Middle frontal gyrus (tissue), 1 donor: ENCODE measurements at regions not wholly inside any gene's neighbourhood (a gene's known extent, or its start where the extent isn't known, plus 50 kb on each side); places are given as distances from the start of the nearest gene placed in this dataset.
A peak's percentile ranks its signal among the peaks of the same experiment; 100 is the strongest.

Experiments used
- DNase-seq: peaks from one replicate; pipeline ENCODE4 v3.0.0-alpha.2; 2015; ENCODE audit warnings: low spot score; ENCODE audit errors: extremely low spot score

DNA sequence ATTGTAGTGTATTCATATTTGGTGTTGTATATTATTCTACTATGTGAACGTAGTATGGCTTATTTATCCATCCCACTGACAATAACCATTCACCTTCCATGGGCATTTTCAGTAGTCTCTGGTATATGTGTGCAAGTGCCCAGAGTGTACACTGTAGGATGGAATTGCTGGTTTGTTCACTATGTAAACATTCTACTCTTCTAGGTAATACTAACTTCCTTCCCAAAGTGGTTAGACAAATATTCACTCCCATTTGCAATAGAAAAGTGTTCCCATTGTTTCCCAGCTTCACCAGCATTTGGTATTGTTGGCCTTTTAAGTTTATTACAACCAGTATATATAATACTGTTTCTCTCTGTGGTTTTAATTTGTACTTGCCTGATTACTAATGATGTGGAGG lies 153.7 kb downstream of the C7orf25 start:
- no peak for DNase-seq

DNA sequence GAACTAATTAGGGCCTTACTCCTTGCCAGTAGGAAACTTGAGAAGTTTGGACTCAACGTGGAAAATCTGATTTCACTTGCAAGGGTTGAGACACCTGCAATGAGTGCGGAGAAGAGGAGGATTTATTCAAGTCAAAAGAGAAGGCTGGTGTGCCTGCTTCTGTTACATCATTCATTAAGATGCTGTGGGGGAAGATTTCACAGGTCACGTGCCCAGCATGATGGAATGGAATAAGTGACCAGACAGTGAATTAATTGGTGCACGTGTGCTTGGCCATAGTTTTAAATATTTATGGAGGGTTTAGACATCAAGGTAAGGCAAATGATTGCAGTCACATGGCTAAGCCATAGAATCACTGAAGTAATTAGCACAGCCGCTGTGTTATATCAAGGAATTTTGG lies 155.0 kb downstream of the C7orf25 start:
- no peak for DNase-seq

DNA sequence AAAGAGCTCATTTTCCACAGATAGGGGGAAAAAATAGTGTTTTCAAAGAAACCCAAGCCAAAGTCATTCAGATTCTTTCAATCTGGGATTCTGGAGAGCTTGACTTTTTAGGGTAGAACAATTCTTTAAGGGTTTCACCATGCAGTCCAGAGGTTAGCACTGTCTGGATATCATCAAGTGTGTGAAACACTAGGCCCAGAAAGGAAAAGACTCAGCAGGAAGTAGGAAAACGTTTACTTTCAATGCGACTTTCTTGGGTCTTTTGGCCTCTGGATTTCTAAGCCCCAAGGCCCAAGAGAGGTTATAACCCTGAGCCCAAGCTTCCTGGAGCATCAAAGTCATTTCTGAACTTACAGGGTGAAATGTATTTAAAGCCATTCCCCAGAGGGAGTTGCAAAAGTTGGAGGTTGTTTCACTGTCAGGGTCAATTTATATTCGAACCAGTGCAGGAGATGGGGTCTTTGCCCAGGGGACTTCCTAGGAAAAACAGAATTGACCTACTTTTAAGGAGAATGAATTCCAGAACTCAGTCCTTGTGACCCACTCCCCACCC lies 158.0 kb downstream of the C7orf25 start:
- no peak for DNase-seq

DNA sequence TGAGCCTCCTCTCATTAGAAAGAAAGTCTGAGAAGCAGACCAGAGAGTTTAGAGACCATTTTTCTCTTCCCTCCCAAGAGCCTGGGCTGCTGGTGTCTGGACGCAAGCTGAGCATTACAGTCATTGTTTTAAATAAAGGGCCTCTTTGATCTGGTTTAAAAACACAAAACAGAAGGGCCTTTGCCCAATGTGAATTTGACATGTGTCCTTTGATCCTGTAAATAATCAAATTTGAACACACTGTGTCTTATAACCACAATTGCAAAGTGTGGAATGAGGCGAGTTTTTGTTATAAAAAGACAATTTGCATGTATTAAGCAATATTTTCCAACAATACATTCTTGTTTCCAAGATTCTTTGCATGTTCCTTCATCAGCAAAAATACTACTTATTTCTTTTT lies 158.5 kb downstream of the C7orf25 start:
- no peak for DNase-seq

DNA sequence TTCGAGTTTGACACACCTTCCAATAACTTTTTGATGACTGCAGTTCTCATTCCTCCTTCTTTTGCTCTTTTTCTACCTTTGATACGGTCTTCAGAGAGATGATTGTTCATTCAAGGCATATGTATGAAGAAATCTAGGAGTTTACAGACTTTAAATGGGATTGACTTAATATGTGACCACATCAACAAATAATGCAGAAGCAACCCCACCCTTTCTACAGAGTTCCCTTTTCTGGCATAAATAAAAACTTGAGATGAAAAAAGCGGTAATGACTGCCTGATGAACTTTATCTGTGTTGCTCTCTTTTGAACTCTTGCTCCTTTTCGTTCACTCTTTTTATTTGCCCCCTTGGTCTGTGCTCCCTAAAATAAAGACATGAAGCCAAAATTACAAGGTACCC lies 161.7 kb downstream of the C7orf25 start:
- DNase-seq: no peak

DNA sequence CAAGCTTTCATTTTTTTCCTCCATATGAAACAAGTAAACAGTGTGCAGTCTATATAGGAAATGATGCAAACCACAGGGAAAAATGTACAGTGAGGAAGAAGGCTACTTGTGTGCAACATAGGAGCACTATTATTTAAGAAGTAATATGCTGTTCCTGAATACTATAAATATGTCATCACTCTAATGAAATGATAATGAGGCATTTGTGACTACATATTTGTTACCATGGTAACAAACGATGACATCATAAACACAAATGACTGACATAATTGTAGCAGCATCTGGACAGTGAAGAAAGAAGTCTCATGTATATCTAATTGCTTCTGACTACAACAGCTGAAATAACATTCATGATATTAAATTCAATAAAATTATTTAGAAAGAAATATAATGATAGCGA lies 164.8 kb downstream of the C7orf25 start:
- DNase-seq: no peak

DNA sequence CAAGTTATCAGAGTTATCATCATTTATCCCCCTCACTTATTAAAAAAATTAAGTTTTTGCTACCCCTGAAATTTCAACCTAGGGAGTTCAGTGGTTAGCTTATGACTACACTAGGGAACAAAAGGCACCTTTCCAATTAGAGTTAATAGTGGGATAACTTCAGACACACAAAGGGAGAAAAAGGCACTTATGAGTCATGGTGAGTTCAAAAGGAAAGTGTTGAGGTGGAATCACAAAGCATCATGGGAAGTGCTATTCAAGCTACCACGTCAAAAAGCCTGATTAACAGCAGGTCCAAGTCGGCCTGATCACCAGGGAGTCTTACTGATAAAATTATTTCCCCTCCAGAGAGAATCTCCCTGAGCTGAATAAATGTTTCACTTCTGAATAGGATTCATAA lies 165.7 kb downstream of the C7orf25 start:
- no peak for DNase-seq

DNA sequence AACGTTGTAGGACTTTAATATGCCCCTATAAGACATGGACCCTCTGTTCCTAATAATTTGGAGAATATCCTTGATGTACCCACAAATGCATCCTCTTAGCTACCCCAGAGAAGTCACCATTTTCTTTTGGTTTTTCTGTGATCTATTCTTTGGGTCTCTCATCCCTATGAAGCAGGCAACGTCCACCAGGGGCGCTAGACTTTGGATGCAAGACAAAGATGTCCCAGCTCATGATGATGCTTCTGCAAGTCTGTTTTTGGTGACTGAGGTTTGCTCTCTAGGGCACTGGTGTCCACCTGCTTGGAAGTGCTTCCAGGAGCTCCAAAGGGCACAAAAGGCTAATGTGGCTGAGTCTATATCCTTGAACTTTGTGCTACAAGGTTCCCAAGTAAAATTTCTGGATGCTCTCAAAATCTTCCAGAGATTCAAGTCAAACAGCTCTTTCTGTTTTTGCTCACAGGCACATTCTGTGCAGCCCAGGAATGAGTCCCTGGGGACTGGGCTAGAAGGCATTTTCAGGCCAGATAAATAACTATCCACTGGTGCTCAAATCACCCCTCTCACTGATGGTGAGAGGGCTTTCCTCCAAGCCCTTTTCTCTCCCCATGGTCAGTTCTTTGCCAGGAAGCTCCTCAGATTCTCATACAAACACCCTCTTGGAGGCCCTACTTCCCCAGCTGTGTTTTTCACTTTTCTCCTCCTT lies 166.4 kb downstream of the C7orf25 start:
- no peak for DNase-seq

DNA sequence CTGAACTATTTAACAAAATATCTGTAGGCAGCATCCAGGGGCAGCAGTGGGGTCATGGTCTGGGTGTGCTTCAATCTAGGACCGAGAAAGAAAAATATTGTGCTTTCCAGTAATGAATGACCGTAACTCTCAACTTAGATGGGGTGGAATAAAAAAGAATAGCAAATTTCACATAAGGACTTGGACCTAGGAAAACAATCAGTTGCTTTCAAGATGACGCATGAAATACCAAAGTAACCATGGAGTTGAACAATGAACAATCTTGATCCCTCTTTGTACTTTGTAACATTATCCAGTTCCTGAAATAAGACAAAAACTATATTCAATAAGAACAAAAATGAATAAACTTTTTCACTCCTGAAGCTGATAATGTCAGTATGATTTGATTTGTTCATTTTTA lies 167.1 kb downstream of the C7orf25 start:
- no peak for DNase-seq

DNA sequence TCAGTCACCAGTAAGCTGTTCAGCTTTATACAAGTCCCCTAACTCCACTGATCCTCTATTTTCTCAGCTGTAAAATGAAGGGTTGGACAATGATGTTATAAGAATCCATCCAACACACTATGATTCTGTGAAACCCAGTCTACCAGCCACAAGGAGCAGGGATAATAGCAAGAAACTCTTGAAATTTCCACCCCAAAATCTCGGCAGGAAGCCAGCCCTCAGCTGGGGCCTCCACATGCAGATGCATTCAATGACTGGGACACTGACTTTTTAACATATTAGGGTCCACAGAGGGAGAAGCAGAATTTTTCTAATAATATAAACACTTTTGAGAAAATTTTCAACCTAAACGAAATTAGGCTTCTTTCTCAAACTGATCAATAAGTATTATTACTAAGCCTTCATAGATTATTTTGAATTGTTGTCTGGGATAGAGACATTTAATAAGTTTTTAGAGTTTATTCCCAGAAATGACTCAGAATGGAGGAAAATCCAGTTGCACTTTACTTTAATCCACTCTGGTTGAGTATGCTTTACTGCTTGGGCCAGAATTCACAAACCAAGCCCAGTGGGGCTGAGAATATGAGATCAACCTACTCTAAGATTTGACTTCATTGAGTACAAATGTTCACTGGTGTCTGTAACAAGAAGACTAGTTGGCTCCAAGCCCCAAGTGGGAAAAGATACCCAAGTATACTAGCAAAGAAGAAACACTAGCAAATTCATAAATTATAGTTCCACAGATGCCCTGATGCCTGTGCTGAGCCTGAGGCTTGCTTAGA lies 168.6 kb downstream of the C7orf25 start:
- no peak for DNase-seq

DNA sequence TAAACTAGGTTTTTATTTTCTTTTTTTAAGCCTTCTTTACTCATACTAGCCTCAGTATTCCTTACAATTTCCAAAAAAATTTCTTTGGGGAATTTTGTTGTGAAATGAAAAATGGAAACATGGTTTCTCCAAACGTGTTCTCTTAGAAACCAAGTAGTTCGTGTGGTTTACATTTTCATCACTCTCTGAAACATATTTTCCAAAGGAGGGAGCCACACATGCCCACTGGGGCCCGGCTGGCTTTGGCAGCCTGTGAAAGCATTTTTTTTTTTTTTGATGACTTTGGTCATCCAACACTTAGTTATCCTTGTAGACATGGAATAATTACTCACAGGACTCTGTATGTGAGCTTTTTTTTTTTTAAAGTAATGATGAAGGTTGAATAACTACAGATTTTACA lies 169.6 kb downstream of the C7orf25 start:
- DNase-seq: no peak

DNA sequence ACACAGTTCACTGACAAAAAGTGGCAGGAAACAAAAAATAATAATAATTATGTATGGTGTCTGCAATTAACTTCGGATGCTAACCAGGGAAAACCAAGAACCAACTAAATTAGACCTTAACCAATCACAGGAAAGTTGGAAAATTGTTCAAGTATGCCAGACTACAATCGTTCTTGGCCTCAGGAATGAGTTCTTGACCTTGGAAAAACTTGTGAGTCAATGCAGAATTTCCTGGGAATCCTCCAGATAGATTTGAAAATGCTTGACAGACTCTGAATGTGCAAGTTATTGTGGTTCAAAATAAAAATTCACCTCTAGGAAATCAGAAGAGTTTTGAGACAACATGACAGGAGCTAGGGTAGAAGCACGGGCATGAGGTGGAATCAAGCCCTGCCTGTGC lies 171.5 kb downstream of the C7orf25 start:
- DNase-seq: no peak

DNA sequence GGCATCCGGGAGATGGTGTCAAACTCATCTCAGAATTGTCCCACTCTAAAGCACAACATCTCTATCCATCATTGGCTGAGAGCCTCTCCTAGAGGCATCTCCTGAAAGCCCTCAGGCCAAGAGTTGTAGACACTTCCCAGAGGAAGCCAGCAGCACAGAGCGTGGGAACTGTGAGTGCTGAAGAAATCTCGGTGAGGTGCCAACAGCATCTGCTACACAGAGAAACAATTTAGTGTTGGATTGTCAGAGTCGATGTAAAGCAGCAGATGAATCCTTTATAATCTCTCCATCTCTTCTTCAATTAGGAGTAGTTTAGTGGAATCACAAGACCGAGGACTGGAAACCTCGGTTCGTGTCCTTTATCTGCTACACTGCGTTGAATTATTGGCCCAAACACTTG lies 172.2 kb downstream of the C7orf25 start:
- DNase-seq: peak; percentile 34

DNA sequence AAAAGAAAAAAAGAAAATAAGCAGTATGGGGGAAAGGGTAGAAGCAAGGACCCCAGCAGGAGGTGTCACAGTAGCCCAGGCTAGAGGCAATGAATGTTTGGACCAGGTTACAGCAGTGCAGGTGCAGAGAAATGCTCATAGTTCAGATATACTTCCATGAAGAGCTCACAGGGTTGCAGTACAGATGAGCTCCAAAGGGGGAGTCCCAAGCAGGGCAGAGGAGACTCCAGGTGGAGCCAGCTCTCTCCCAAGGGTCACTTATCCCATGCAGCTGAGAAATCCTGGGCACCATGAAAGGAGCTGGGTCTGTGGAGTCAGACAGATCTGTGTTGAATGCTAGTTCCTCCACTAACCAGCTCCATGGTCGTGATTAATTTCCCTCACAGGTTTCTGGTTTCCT lies 174.9 kb downstream of the C7orf25 start:
- DNase-seq: no peak

DNA sequence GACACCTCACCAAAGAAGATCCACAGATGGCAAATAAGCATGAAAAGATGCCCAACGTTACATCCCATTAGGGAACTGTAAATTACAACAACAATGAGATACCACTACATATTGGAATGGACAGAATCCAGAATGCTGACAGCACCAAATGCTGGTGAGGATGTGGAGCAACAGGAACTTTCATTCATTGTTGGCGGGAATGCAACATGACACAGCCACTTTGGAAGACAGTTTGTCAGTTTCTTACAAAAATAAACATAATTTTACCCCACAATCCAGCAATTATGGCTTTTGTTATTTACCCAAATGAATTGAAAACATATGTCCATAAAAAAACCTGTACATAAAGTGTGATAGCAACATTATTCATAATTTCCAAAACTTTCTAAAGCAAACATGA lies 176.8 kb downstream of the C7orf25 start:
- DNase-seq: no peak

DNA sequence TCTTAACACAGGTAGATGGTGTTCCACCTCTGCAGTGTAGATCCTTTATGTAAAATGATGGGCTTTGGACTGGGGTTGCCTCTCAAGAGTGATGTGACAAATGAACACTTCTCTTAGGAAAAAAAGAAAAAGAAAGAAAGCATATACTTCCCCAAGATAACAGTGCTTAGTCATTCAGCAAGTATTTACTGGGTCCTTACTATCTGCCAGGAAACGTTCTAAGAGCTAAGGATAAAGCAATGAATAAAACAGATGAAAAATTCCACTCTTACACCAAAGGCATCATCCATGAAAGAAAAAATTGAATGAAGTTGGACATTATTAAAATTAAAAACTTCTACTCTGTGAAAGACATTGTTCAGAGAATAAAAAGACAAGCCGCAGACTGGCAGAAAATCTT lies 177.3 kb downstream of the C7orf25 start:
- DNase-seq: no peak

DNA sequence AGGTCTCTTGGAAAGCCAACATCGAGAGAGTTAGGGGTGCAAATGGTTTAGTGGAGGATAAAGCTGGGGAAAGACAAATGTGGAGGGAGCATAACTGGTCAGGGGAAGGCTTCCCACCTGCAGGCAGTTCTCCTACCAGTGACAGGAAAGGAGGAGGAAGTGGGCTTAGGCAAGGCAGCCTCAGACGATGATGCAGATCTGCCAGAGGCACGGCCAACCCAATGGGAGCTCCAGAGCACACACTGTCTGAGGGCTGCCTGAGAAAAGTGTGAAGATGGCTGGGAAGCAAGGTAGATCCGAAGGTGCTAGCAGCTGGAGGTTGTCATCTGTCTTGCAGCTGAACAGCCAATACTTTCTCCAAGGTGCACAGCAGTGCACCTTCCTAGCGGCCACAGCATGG lies 178.8 kb downstream of the C7orf25 start:
- DNase-seq: no peak

DNA sequence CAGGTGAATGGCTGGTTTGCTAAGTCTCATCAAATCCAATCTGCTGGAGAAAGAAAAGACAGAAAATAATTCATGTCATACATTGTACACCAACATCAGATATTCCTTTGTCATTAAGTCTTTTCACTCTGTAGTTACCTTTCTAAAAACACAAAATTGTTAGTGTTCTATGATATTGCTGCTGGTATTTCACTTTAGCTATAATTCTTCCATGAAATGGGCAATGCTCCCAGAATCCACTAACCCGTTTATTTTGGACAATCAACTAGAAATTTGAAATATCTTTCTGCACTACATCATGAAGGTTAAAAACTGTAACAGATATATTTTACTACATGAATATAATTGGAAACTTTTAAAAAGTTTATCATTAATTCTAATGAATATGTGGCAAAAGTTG lies 181.3 kb downstream of the C7orf25 start:
- no peak for DNase-seq

DNA sequence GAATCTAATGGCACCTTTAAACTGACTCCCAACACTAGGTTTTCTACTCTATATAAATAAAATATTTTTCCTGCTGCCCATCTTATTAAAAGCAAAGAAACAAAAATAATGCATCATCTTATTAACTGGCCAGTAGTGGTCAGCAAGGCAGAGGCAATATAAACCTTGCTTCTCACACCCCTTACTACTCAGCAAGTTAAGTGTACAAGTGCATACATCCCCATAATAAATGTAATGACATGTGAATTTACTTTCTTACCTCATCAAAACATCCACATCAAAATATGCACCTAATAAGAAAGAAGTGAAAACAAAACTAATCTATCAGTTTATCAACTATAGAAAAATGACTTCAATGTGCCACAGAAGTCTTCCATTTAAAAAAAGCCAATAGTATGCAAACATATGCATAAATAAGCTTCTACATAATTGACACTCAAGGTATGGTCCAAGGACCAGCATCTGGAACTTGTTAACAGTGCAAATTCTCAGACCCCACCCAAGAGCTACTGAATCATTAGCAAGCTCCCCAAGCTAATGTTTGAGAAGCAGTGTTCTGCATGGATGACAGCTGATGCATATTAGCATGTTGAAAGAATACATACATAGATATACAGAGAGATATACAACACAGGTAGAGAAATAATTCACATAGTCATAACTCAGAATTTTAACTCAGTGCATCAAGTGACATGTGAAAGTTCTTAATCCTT lies 182.7 kb downstream of the C7orf25 start:
- DNase-seq: no peak

DNA sequence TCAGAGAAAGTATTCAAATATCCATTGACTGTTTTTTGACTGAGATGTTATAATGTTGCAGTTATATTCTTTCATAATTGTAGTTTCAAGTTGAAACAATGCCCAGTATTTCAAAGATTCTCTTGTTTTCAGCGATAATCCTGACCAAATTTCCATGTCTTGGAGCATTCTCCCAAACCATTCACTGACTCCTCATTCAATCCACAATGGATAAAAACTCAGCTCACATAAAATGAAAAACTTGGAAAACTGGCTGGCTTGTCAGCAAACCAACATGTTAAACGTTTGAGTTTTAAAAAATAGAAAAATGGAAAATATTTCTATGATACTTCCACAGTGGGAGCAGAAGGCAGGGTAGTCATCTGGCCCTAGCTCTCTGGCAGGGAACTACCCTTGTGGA lies 184.4 kb downstream of the C7orf25 start:
- no peak for DNase-seq

DNA sequence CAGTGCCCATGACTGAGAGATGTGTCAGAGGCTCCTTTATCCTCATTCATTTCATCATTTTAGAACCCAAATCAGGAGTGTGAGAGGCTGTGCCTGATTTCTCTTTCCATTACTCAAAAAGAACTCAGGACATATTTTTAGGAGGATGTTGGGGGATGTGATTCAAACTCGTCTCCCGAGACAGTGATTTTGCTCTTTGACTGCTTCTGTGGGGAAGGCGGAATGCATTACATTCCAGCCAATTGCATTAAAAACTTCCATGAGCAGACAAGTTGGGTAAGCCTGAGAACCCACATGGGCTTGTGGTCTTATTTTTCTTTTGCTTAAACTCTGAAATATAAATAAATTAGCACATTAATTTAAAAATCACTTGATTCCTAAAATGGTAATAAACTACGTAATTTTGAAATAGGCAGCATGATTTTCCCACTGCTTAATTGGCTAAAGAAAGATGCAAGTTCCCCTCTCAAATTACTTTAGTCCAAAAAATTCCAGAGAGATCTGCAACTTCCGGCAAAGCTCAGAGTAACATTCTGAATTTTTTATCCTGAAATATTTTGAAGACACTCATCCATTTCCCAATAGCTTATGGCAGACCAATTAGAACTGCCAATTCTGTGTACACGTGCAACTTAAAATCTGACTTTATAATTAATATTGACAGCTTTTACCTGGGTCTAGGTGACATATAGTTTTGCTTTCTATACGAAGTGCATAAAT lies 185.6 kb downstream of the C7orf25 start:
- no peak for DNase-seq

DNA sequence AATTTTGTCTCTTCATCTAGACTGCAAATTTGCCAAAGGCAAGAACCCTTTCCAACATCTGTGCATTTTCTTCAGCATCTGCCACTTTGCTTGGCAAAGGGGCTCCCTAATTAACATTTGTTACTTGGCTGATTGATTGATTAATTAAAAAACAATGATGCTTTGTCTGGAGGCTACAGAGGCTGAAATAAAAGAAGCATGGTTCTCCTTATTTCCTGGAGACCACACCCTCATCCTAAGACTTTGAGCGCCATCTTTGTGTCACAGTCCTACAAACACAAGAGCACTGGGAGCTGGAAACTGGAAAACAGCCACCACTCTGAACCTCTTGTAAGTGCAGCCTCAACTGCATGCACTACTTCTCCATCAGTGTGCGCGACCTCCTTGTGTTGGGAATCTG lies 189.2 kb downstream of the C7orf25 start:
- DNase-seq: no peak
